Ishikawa (cell line): ENCODE measurements at regions not wholly inside any gene's neighbourhood (a gene's known extent, or its start where the extent isn't known, plus 50 kb on each side); places are given as distances from the start of the nearest gene placed in this dataset.

Experiments
- CEBPB ChIP-seq: IDR thresholded peaks from 2 replicates; pipeline ENCODE4 v1.6.1; 2012
- CREB1 ChIP-seq: IDR thresholded peaks from 2 replicates; pipeline ENCODE4 v1.6.1; 2012; ENCODE audit warnings: low read depth
- EGR1 ChIP-seq: IDR thresholded peaks from 2 replicates; pipeline ENCODE4 v1.6.1; 2012
- EP300 ChIP-seq: IDR thresholded peaks from 2 replicates; pipeline ENCODE4 v1.6.1; 2012; ENCODE audit warnings: borderline replicate concordance
- FOXM1 ChIP-seq: IDR thresholded peaks from 2 replicates; pipeline ENCODE4 v1.6.1; 2012; ENCODE audit warnings: low read depth, borderline replicate concordance
- NFIC ChIP-seq: IDR thresholded peaks from 2 replicates; pipeline ENCODE4 v1.6.1; 2012
- RAD21 ChIP-seq: IDR thresholded peaks from 2 replicates; pipeline ENCODE4 v1.6.1; 2012; ENCODE audit warnings: low read depth
- TAF1 ChIP-seq: IDR thresholded peaks from 2 replicates; pipeline ENCODE4 v1.6.1; 2012; ENCODE audit warnings: low read depth, mild to moderate bottlenecking
- TCF12 ChIP-seq: IDR thresholded peaks from 2 replicates; pipeline ENCODE4 v1.6.1; 2012; ENCODE audit warnings: low read depth
- TEAD4 ChIP-seq: IDR thresholded peaks from 2 replicates; pipeline ENCODE4 v1.6.1; 2012
- YY1 ChIP-seq: IDR thresholded peaks from 2 replicates; pipeline ENCODE4 v1.6.1; 2012; ENCODE audit warnings: low read depth
- ZBTB7A ChIP-seq: IDR thresholded peaks from 2 replicates; pipeline ENCODE4 v1.6.1; 2012; ENCODE audit warnings: low read depth
- TF ChIP-seq, protein P1 (sequence below): IDR thresholded peaks from 2 replicates; pipeline ENCODE4 v1.6.1; 2012; ENCODE audit warnings: low read depth, mild to moderate bottlenecking
- TF ChIP-seq, protein P2 (sequence below): IDR thresholded peaks from 2 replicates; pipeline ENCODE4 v1.6.1; 2012
- TF ChIP-seq, protein P3 (sequence below): IDR thresholded peaks from 2 replicates; pipeline ENCODE4 v1.6.1; 2012

- TF ChIP-seq TCF12 (no peak), CREB1 (no peak), TAF1 (no peak), EP300 (no peak), TEAD4 (no peak)
- TF ChIP-seq, protein P1, sequence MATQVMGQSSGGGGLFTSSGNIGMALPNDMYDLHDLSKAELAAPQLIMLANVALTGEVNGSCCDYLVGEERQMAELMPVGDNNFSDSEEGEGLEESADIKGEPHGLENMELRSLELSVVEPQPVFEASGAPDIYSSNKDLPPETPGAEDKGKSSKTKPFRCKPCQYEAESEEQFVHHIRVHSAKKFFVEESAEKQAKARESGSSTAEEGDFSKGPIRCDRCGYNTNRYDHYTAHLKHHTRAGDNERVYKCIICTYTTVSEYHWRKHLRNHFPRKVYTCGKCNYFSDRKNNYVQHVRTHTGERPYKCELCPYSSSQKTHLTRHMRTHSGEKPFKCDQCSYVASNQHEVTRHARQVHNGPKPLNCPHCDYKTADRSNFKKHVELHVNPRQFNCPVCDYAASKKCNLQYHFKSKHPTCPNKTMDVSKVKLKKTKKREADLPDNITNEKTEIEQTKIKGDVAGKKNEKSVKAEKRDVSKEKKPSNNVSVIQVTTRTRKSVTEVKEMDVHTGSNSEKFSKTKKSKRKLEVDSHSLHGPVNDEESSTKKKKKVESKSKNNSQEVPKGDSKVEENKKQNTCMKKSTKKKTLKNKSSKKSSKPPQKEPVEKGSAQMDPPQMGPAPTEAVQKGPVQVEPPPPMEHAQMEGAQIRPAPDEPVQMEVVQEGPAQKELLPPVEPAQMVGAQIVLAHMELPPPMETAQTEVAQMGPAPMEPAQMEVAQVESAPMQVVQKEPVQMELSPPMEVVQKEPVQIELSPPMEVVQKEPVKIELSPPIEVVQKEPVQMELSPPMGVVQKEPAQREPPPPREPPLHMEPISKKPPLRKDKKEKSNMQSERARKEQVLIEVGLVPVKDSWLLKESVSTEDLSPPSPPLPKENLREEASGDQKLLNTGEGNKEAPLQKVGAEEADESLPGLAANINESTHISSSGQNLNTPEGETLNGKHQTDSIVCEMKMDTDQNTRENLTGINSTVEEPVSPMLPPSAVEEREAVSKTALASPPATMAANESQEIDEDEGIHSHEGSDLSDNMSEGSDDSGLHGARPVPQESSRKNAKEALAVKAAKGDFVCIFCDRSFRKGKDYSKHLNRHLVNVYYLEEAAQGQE, result no peak
These were observed 126.9 kb downstream of the ID4 start for GRCh38 chr6:19964115-19964514.

DNA sequence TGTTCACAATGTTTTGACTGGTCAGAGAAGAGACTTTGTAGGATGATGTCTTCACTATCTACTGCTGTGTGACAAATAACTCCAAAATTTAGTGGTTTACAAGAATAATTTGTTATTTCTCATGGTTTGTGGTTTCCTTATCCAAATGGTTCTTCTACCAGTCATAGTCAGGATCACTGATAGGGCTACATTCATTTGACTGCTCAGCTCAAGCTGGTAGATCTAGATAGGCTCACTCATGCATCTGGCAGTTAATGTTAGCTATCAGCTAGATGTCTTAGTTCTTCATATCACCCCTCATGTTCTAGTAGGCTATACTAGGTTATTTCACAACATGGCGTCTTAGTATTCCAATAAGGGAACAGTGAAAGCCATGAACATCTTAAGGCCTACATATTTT lies 131.0 kb downstream of the ID4 start:
- TF ChIP-seq EP300 (no peak), TAF1 (no peak), FOXM1 (no peak)

DNA sequence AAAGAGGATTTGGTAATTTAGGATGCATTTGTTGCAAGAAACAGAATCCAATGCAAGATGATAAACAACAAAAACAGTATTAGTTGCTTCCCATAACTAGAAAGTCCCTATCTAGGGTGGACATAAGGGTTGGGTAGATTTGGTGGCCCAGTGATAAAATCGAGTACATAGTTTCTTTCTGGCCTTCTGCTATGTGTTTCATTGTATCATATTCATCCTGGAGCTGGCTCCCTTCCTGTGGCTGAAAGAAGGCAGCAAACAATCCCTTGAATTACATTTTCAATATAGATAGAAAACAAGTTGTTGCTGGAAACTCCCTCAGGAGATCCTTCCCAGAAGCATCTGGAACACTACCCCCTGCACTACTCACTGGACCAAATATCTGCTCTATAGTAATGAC lies 135.1 kb downstream of the ID4 start:
- TF ChIP-seq RAD21 (no peak), EP300 (no peak), EGR1 (no peak), ZBTB7A (no peak), CREB1 (no peak), CEBPB (no peak), NFIC (no peak)
- TF ChIP-seq, protein P1, result no peak
- TF ChIP-seq, protein P2, sequence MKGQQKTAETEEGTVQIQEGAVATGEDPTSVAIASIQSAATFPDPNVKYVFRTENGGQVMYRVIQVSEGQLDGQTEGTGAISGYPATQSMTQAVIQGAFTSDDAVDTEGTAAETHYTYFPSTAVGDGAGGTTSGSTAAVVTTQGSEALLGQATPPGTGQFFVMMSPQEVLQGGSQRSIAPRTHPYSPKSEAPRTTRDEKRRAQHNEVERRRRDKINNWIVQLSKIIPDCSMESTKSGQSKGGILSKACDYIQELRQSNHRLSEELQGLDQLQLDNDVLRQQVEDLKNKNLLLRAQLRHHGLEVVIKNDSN, result no peak
- TF ChIP-seq, protein P3, sequence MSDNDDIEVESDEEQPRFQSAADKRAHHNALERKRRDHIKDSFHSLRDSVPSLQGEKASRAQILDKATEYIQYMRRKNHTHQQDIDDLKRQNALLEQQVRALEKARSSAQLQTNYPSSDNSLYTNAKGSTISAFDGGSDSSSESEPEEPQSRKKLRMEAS, result no peak

- TF ChIP-seq YY1 (no peak), CREB1 (no peak), RAD21 (no peak), CEBPB (no peak), TEAD4 (no peak), ZBTB7A (no peak), TCF12 (no peak), NFIC (no peak), EP300 (no peak), FOXM1 (no peak), TAF1 (no peak), EGR1 (no peak)
- TF ChIP-seq, protein P2, result no peak
- TF ChIP-seq, protein P1, result no peak
- TF ChIP-seq, protein P3, result no peak
These were observed 139.4 kb downstream of the ID4 start for GRCh38 chr6:19976411-19977129.

DNA sequence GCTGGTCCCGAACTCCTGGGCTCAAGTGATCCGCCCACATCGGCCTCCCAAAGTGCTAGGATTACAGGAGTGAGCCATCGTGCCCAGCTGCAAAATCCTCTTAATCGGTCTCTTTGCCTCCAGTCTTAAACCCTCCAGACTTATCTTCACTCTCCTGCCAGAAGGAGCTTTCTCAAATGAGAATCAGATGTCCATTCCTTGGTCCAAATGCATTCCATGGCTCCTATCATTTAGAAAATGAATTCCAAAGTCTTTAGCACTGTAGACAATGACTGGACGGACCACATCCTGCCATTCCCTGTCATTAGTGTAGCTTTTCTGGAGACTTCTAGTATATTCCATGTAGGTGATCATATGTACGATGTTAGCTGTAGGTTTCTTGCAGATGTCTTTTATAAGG lies 141.9 kb downstream of the ID4 start:
- no peak for TF ChIP-seq YY1
- no peak for TF ChIP-seq RAD21
- no peak for TF ChIP-seq TEAD4
- TF ChIP-seq, protein P1, result no peak
- TF ChIP-seq TCF12, result no peak
- no peak for TF ChIP-seq CREB1
- TF ChIP-seq FOXM1, result no peak
- TF ChIP-seq EP300, result no peak
- TF ChIP-seq EGR1, result no peak
- TF ChIP-seq, protein P3, result no peak
